GM18505 (cell line): ENCODE measurements at regions not wholly inside any gene's neighbourhood (a gene's known extent, or its start where the extent isn't known, plus 50 kb on each side); places are given as distances from the start of the nearest gene placed in this dataset.

Source experiments
- ATAC-seq: cut with Tn5 transposase; IDR thresholded peaks from one replicate; pipeline ENCODE4 v1.9.1; 2021; ENCODE audit not compliant: unreplicated experiment
- POLR2A ChIP-seq: IDR thresholded peaks from 4 replicates; pipeline ENCODE4 v1.6.1; 2011; ENCODE audit warnings: borderline replicate concordance; ENCODE audit not compliant: insufficient read depth, insufficient read length; ENCODE audit errors: extremely low read depth

- no peak for ATAC-seq
These were observed 263.7 kb downstream of the BMP4 start for GRCh38 chr14:53692885-53693284.

GRCh38 chr14:53692451-53692850 is 264.2 kb downstream of the BMP4 start:
- TF ChIP-seq POLR2A: no peak
- ATAC-seq: no peak

More at GRCh38 chr14:53692885-53693284, 263.7 kb downstream of the BMP4 start:
- TF ChIP-seq POLR2A: no peak

- no peak for ATAC-seq
- no peak for TF ChIP-seq POLR2A
These were observed 273.4 kb downstream of the BMP4 start for GRCh38 chr14:53683229-53683628.

- no peak for ATAC-seq
- TF ChIP-seq POLR2A: no peak
These were observed 284.1 kb downstream of the BMP4 start for GRCh38 chr14:53672526-53672925.

- TF ChIP-seq POLR2A: no peak
- no peak for ATAC-seq
These were observed 285.9 kb downstream of the BMP4 start for GRCh38 chr14:53670701-53671100.

GRCh38 chr14:53668897-53669296 is 287.7 kb downstream of the BMP4 start:
- ATAC-seq: no peak
- TF ChIP-seq POLR2A: no peak

- no peak for ATAC-seq
- TF ChIP-seq POLR2A: no peak
These were observed 292.9 kb downstream of the BMP4 start for GRCh38 chr14:53663709-53664108.

- no peak for TF ChIP-seq POLR2A
These were observed 301.4 kb downstream of the BMP4 start for GRCh38 chr14:53655080-53655785.

GRCh38 chr14:53652068-53652467 is 304.6 kb downstream of the BMP4 start:
- TF ChIP-seq POLR2A: no peak
- ATAC-seq: no peak

More at GRCh38 chr14:53655080-53655785, 301.4 kb downstream of the BMP4 start:
- no peak for ATAC-seq

GRCh38 chr14:53651096-53651740 is 305.4 kb downstream of the BMP4 start:
- no peak for TF ChIP-seq POLR2A
- no peak for ATAC-seq

GRCh38 chr14:53646925-53647324 is 309.7 kb downstream of the BMP4 start:
- TF ChIP-seq POLR2A: no peak
- no peak for ATAC-seq

- no peak for ATAC-seq
- no peak for TF ChIP-seq POLR2A
These were observed 315.9 kb downstream of the BMP4 start for GRCh38 chr14:53640695-53641094.

- TF ChIP-seq POLR2A: no peak
- no peak for ATAC-seq
These were observed 317.7 kb downstream of the BMP4 start for GRCh38 chr14:53638966-53639365.

GRCh38 chr14:53634793-53635192 is 321.8 kb downstream of the BMP4 start:
- no peak for TF ChIP-seq POLR2A
- ATAC-seq: no peak
